Mesendoderm (in vitro differentiated cells): ENCODE measurements at regions not wholly inside any gene's neighbourhood (a gene's known extent, or its start where the extent isn't known, plus 50 kb on each side); places are given as distances from the start of the nearest gene placed in this dataset.

Experiments used
- DNase-seq: peaks from one replicate; pipeline ENCODE4 v3.0.0; 2013
- H2AK5ac ChIP-seq: 2 replicates; pipeline ENCODE4 v1.6.1; 2013; ENCODE audit warnings: low read length, inconsistent platforms
- H2BK120ac ChIP-seq: 2 replicates; pipeline ENCODE4 v1.6.1; 2013; ENCODE audit warnings: low read depth, mild to moderate bottlenecking, low read length, moderate library complexity, mixed read lengths
- H2BK15ac ChIP-seq: replicated peaks from 2 replicates; pipeline ENCODE4 v1.6.1; 2013; ENCODE audit warnings: low read depth, mild to moderate bottlenecking, moderate library complexity
- H2BK5ac ChIP-seq: 2 replicates; pipeline ENCODE4 v1.6.1; 2013; ENCODE audit warnings: low read length, inconsistent platforms
- H3K18ac ChIP-seq: 2 replicates; pipeline ENCODE4 v1.6.1; 2013; ENCODE audit warnings: mild to moderate bottlenecking, low read length, mixed read lengths
- H3K23ac ChIP-seq: one replicate; pipeline ENCODE4 v1.6.1; 2013; ENCODE audit warnings: low read length
- H3K27ac ChIP-seq: 2 replicates; pipeline ENCODE4 v1.5.1; 2013; ENCODE audit warnings: low read depth, mild to moderate bottlenecking, inconsistent platforms, low read length, moderate library complexity
- H3K27me3 ChIP-seq: 2 replicates; pipeline ENCODE4 v1.6.1; 2013; ENCODE audit warnings: low read length, control low read depth, mild to moderate bottlenecking, inconsistent platforms; ENCODE audit not compliant: insufficient read depth, poor library complexity
- H3K36me3 ChIP-seq: 2 replicates; pipeline ENCODE4 v1.6.1; 2013; ENCODE audit warnings: low read length, inconsistent platforms; ENCODE audit not compliant: control insufficient read depth, insufficient read depth
- H3K4ac ChIP-seq: one replicate; pipeline ENCODE4 v1.6.1; 2013; ENCODE audit warnings: low read depth, mild to moderate bottlenecking, low read length, moderate library complexity
- H3K4me1 ChIP-seq: 2 replicates; pipeline ENCODE4 v1.6.1; 2013; ENCODE audit warnings: low read depth, low read length, inconsistent platforms; ENCODE audit not compliant: control insufficient read depth
- H3K4me2 ChIP-seq: 2 replicates; pipeline ENCODE4 v1.6.1; 2013; ENCODE audit warnings: low read length
- H3K4me3 ChIP-seq: 2 replicates; pipeline ENCODE4 v1.5.1; 2013; ENCODE audit warnings: mild to moderate bottlenecking, low read length
- H3K56ac ChIP-seq: one replicate; pipeline ENCODE4 v1.6.1; 2013; ENCODE audit warnings: low read length
- H3K79me1 ChIP-seq: 2 replicates; pipeline ENCODE4 v1.6.1; 2013; ENCODE audit warnings: low read length, inconsistent platforms
- H3K79me2 ChIP-seq: 2 replicates; pipeline ENCODE4 v1.6.1; 2013; ENCODE audit warnings: mild to moderate bottlenecking, low read length; ENCODE audit not compliant: control insufficient read depth, insufficient read depth
- H3K9ac ChIP-seq: 2 replicates; pipeline ENCODE4 v1.6.1; 2013; ENCODE audit warnings: low read length, inconsistent platforms
- H4K5ac ChIP-seq: one replicate; pipeline ENCODE4 v1.6.1; 2013; ENCODE audit warnings: low read length
- H4K8ac ChIP-seq: one replicate; pipeline ENCODE4 v1.6.1; 2013; ENCODE audit warnings: low read depth, mild to moderate bottlenecking, control low read depth, low read length, moderate library complexity
- WGBS: extraction: QIAGEN DNeasy Blood & Tissue Kit; methylation state at CpG from one replicate; pipeline ENCODE4 v1.1.7; 2013; ENCODE audit warnings: low lambda C conversion rate, missing lambda C conversion rate; ENCODE audit not compliant: insufficient coverage; ENCODE audit errors: extremely low coverage; 5-methylcytosine and 5-hydroxymethylcytosine counted together

DNA sequence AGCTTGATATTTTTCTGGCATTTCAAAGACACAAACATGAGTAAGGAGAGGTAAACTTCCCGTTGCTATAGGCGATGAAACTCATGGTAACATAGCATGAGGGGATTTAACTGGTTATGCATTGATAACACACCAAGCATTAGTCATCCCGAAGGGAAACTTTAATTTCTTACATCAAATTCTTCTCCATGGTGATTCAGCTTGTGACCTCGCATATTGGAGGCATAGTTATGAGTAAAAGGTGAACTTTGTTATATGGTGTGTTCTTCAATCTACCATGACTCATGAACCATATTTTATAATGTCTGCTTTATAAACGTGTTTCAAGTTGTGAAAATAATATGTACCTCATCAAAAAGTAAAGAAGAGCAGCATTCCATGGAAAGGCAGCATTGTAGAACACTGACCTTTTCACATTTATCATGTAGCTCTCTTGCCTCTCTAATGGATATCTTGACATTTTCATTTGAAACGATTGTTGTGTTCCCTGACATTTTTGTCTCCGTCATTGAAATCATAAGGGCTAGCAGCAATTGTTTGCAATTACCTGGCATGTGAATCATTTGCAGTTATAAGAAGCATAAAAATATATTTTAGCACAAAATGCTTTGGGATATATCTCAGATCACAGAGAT is 491.8 kb downstream of the ANXA1 start:
- Histone ChIP-seq H2AK5ac (no peak overlapping the region), H3K4me3 (no peak overlapping the region), H2BK120ac (no peak overlapping the region), H3K79me2 (no peaks in the 10 kb centered on the region), H3K9ac (no peak overlapping the region), H4K8ac (no peak overlapping the region), H3K4me2 (no peak overlapping the region), H4K5ac (no peak overlapping the region), H2BK5ac (no peak overlapping the region), H3K56ac (no peak overlapping the region), H3K36me3 (no peaks in the 10 kb centered on the region), H3K4me1 (no peaks in the 10 kb centered on the region), H2BK15ac (no peak overlapping the region), H3K79me1 (no peaks in the 10 kb centered on the region), H3K23ac (no peak overlapping the region), H3K27me3 (no peaks in the 10 kb centered on the region), H3K27ac (no peak overlapping the region), H3K4ac (no peak overlapping the region), H3K18ac (no peak overlapping the region)
- no CpG with 5 or more reads among the region's 7 CpGs for WGBS
- DNase-seq = peak; percentile 28

DNA sequence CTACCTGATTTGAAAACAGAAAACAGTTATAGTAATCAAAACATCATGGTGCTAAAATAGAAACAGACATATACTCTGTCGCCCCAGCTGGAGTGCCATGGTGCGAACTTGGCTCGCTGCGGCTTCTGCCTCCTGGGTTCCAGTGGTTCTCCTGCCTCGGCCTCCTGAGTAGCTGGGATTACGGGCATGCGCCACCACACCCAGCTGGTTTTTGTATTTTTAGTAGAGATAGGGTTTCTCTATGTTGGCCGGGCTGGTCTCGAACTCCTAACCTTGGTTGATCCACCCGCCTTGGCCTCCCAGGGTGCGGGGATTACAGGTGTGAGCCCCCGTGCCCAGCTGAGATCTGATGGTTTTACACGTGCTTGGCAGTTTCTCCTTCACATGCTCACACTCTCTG is 495.9 kb downstream of the ANXA1 start:
- Histone ChIP-seq H3K4me3 (no peak overlapping the region), H2BK5ac (no peak overlapping the region), H3K4me2 (no peak overlapping the region), H3K9ac (no peak overlapping the region), H3K79me1 (no peaks in the 10 kb centered on the region), H3K79me2 (no peaks in the 10 kb centered on the region), H2BK15ac (no peak overlapping the region), H3K23ac (no peak overlapping the region), H2AK5ac (no peak overlapping the region), H3K36me3 (no peaks in the 10 kb centered on the region), H4K5ac (no peak overlapping the region), H3K4ac (no peak overlapping the region), H2BK120ac (no peak overlapping the region), H3K27ac (no peak overlapping the region), H4K8ac (no peak overlapping the region), H3K4me1 (no peaks in the 10 kb centered on the region), H3K27me3 (no peaks in the 10 kb centered on the region), H3K56ac (no peak overlapping the region), H3K18ac (no peak overlapping the region)
- no peak for DNase-seq
- WGBS = no CpG with 5 or more reads among the region's 13 CpGs

DNA sequence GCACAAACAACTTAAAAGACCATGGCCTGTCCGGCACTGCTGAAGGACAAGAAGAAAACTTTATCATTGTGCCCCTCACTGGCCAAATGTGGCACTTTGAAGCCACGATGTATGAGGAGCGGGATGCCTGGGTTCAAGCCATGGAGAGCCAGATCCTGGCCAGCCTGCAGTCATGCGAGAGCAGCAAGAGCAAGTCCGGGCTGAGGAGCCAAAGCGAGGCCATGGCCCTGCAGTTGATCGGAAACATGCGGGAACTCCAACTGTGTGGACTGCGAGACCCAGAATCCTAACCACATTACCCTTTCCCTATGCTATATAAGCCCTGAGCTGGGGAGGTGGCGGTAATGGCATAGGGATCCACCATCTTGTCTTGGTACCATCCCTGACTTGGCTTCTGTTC is 497.9 kb downstream of the ANXA1 start:
- H2BK15ac ChIP-seq = no peak overlapping the region
- H3K23ac ChIP-seq = no peak overlapping the region
- no peak for DNase-seq
- H2AK5ac ChIP-seq = no peak overlapping the region
- H3K18ac ChIP-seq = no peak overlapping the region
- no peak overlapping the region for H4K5ac ChIP-seq
- H3K56ac ChIP-seq = no peak overlapping the region
- H3K4me2 ChIP-seq = no peak overlapping the region
- H3K79me2 ChIP-seq = no peaks in the 10 kb centered on the region
- no peak overlapping the region for H2BK120ac ChIP-seq
- H3K27ac ChIP-seq = no peak overlapping the region
- no peaks in the 10 kb centered on the region for H3K4me1 ChIP-seq
- H3K4ac ChIP-seq = no peak overlapping the region
- no peak overlapping the region for H2BK5ac ChIP-seq
- no peak overlapping the region for H4K8ac ChIP-seq
- no peak overlapping the region for H3K9ac ChIP-seq
- H3K79me1 ChIP-seq = no peaks in the 10 kb centered on the region
- H3K4me3 ChIP-seq = no peak overlapping the region
- no peaks in the 10 kb centered on the region for H3K36me3 ChIP-seq
- no CpG with 5 or more reads among the region's 10 CpGs for WGBS
- no peaks in the 10 kb centered on the region for H3K27me3 ChIP-seq

DNA sequence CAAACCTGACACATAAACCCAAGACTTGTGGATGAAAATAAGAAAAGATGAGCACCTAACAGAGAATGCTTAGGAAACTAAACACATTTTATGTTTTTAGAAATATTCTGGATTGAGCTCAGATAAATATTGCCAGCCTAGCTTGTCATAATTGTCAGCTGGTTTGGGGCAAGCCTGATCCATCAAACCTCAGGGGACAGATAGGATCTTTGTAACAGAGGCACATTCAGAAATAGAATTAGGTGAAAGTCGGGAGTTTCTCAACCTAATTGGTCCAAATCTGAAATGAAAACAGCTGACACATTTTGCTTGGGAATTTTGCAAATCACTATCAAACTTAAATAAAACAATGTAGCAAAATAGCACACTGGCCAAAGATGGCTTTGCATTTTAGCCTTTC is 503.7 kb downstream of the ANXA1 start:
- Histone ChIP-seq H2BK5ac (no peak overlapping the region), H4K5ac (no peak overlapping the region), H3K9ac (no peak overlapping the region), H3K4me3 (no peak overlapping the region), H3K18ac (no peak overlapping the region), H3K36me3 (no peaks in the 10 kb centered on the region), H3K23ac (no peak overlapping the region), H4K8ac (no peak overlapping the region), H3K4me2 (no peak overlapping the region), H3K27ac (no peak overlapping the region), H3K27me3 (no peaks in the 10 kb centered on the region), H2BK120ac (no peak overlapping the region), H2AK5ac (no peak overlapping the region), H3K4ac (no peak overlapping the region), H3K4me1 (peaks cover 2% of the 10 kb centered on the region), H3K56ac (no peak overlapping the region), H3K79me1 (no peaks in the 10 kb centered on the region), H3K79me2 (no peaks in the 10 kb centered on the region), H2BK15ac (no peak overlapping the region)
- DNase-seq = no peak
- no CpG with 5 or more reads among the region's 1 CpG for WGBS

DNA sequence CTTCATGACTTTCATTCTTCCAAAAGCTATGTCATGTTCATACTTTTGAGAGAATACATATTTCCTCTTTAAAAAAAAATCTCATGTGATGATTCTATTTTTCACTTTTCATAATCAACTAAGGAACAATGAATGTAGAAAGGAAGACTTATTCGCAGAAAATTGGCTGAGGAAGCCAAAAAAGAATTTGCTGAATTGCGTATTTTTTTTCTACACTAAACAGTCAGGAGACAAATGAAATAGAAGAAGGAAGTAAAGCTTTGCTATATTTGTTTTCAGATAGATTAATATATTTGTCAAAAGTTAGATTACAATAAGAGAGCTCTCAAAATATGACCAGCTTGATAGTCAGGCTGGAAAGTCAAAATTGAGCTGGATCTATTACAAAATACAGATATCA is 504.2 kb downstream of the ANXA1 start:
- Histone ChIP-seq H3K4me3 (no peak overlapping the region), H3K79me2 (no peaks in the 10 kb centered on the region), H2BK120ac (no peak overlapping the region), H3K56ac (no peak overlapping the region), H3K36me3 (no peaks in the 10 kb centered on the region), H3K27me3 (no peaks in the 10 kb centered on the region), H2BK15ac (no peak overlapping the region), H4K5ac (no peak overlapping the region), H3K4ac (no peak overlapping the region), H2BK5ac (no peak overlapping the region), H3K4me1 (peaks cover 2% of the 10 kb centered on the region), H2AK5ac (no peak overlapping the region), H3K9ac (no peak overlapping the region), H3K27ac (no peak overlapping the region), H3K79me1 (no peaks in the 10 kb centered on the region), H3K4me2 (no peak overlapping the region), H4K8ac (no peak overlapping the region), H3K23ac (no peak overlapping the region), H3K18ac (no peak overlapping the region)
- DNase-seq = no peak
- no CpG with 5 or more reads among the region's 2 CpGs for WGBS

DNA sequence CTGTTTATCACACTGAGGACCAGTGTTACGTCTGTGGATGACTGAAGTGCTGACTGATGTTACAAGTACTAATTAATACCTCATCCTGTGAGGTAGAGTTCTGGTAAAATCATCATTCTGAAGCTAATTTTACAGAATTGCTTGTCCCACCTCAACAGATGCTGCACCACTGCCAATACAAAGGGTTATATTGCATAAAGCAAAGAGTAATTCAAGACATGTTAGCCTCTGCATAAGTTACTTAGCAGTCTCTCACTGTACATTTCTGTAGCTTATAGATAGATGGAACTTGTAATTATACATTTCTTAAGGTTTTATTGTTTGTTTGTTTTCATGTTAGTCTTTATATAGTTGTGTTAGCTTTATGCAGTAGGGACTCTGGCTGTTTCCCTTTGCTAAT is 513.6 kb downstream of the ANXA1 start:
- WGBS = no CpG with 5 or more reads among the region's 1 CpG
- no peak overlapping the region for H2BK15ac ChIP-seq
- no peak overlapping the region for H3K4me2 ChIP-seq
- no peaks in the 10 kb centered on the region for H3K4me1 ChIP-seq
- H3K9ac ChIP-seq = no peak overlapping the region
- no peak overlapping the region for H2AK5ac ChIP-seq
- no peak for DNase-seq
- H3K4ac ChIP-seq = no peak overlapping the region
- H3K56ac ChIP-seq = no peak overlapping the region
- no peaks in the 10 kb centered on the region for H3K79me2 ChIP-seq
- no peak overlapping the region for H2BK120ac ChIP-seq
- H3K36me3 ChIP-seq = no peaks in the 10 kb centered on the region
- no peaks in the 10 kb centered on the region for H3K27me3 ChIP-seq
- no peak overlapping the region for H3K27ac ChIP-seq
- no peak overlapping the region for H3K18ac ChIP-seq
- no peaks in the 10 kb centered on the region for H3K79me1 ChIP-seq
- H3K23ac ChIP-seq = no peak overlapping the region
- no peak overlapping the region for H2BK5ac ChIP-seq
- H4K8ac ChIP-seq = no peak overlapping the region
- H3K4me3 ChIP-seq = no peak overlapping the region
- H4K5ac ChIP-seq = no peak overlapping the region
